Skin epidermis (tissue), 12 donors: ENCODE measurements at regions not wholly inside any gene's neighbourhood (a gene's known extent, or its start where the extent isn't known, plus 50 kb on each side); places are given as distances from the start of the nearest gene placed in this dataset.
"Not testable (repeated sequence)": the region's sequence is repeated elsewhere in the genome, so short reads cannot be mapped to it uniquely, and the experiment has no call there.

Source experiments
- H3K27ac ChIP-seq, 21 experiments: fragments of 200-600 bp; sonication (generic) in 11 of 21; one replicate each; pipeline ENCODE4 v1.5.0; 2020; ENCODE audit warnings: mild to moderate bottlenecking in 3 of 21, inconsistent platforms in 2 of 21, moderate library complexity in 2 of 21
- H3K4me3 ChIP-seq, 7 experiments: fragments of 200-600 bp; sonication (generic) in 2 of 7; one replicate each; pipeline ENCODE4 v1.5.0; 2020; ENCODE audit warnings: inconsistent platforms in 2 of 7, mild to moderate bottlenecking in 2 of 7, moderate library complexity in 1 of 7

DNA sequence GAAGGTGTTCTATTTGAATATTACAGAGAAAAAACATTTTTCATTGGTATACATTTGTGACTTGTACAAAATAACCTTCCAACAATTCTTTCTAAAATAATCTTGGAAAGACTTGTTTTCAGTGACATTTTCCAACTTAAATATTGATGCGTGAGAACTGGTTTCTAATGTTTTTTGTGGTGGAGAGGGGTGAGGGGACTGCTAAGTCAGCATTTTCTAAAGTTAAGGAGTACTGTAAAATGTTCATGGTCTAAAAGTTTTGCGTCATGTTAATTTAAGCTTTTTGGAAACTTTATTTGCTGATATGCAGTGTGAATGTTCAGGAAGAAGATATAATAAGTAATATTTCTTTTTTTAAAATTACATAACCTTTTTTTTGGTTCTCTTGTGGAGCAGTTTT lies 229.3 kb downstream of the MAGEB5 start:
- no peak overlapping the region for H3K4me3 ChIP-seq
- H3K27ac ChIP-seq, result no peak overlapping the region

DNA sequence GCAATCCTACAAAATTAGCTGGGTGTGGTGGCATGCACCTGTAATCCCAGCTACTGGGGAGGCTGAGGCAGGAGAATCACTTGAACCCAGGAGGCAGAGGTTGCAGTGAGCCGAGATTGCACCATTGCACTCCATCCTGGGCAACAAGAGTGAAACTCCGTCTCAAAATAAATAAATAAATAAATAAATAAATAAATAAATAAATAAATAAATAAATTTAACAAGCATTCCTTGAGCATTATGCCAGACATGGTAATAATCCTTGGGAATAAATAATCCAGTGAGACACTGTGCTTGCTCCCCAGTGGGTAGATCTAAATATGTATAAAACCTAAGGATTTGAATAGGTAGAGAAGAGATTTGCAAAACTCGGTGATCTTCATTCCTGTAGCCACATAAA lies 228.4 kb downstream of the MAGEB5 start:
- H3K4me3 ChIP-seq, H3K27ac ChIP-seq: not testable (repeated sequence)

DNA sequence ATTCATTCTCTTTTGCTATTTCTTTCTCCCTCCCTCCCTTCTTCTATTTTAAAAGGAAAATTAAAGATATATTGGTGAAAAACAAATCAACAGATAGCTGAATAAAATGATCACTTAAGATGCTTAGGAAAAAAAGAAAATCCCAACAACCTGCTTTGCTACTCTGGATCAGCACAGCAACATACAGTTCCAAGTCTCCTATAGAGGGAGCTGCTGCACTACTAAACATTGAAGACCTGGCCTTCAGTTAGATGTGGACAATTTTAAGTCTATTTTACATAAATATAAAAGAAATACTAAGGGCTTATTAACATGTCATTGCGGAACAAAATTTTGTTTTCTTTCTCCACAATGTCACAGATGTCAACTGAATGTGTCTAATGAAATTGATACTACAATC lies 226.4 kb downstream of the MAGEB5 start:
- Histone ChIP-seq H3K4me3 (no peak overlapping the region), H3K27ac (no peak overlapping the region)

DNA sequence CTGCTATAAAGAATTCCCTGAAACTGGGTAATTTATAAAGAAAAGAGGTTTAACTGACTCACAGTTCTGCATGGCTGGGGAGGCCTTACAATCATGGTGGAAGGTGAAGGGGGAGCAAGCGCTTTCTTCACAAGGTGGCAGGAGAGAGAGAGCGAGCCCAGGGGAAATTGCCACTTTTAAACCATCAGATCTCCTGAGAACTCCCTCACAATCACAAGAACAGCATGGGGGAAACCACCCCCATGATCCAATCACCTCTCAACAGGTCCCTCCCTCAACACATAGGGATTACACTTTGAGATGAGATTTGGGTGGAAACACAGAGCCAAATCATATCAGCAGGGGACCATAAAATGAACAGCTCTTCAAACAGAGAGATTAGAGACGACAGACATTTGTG lies 198.6 kb downstream of the MAGEB5 start:
- H3K27ac ChIP-seq, result no peak overlapping the region
- H3K4me3 ChIP-seq, result no peak overlapping the region

DNA sequence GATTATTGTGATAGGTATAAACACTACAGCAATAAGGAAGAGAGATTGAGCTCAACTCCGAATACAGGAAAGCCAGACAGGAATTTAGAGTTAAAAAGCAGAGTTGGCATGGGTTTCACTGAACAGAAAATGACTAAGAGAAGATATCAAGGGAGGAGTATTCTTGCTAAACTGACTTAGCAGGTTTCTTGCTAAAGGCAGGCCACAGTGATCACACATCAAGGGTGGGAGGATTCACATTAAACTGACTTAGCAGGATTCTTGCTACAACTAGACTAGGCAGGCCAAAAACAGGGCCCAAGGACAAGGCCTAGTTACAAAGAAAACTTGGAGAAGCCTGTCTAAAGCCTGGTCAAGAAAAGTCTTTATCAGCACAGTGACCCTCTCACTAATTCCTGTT lies 195.1 kb downstream of the MAGEB5 start:
- H3K27ac ChIP-seq, result peak overlapping the region in 1 of 21 experiments; percentile 3

DNA sequence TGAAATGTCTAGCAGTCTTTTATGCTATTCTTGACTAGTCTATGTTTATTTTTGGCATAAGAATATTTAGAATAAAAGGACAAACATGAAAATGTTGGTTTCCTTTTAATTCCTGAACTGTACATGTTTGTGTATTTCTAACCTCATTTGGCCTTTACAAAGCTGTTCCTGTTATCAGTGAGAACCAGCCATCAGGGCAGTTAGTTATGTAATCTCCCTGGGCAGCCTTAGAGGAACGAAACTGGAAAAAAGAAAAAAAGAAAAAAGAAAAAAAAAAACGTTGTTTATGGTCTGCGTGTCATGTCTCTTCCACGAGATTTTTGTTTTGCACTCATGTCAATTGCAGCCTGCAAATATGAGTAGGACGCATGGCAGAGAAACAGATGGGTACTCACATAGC lies 193.7 kb downstream of the MAGEB5 start:
- Histone ChIP-seq H3K4me3 (no peak overlapping the region), H3K27ac (no peak overlapping the region)

More for the DNA sequence above, 195.1 kb downstream of the MAGEB5 start:
- H3K4me3 ChIP-seq, result no peak overlapping the region

DNA sequence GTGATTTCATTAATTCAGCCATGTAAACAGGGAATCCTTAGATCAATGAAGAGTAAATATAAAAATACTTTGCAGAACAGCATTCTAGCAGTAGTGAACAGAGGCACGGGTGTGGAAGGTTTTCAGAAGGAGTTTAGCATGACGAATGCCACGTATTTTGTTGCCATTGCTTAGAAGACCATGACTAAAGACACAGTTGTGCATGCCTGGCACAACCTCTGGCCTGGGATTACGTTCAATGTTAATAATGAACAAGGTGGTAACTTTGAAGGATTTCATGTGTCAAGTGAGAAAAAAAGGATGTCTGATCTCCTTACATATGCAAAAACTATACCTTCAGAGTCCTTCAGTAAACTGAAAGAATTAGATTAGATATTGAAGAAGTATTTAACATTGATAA lies 171.9 kb downstream of the MAGEB5 start:
- Histone ChIP-seq H3K4me3 (no peak overlapping the region), H3K27ac (no peak overlapping the region)

DNA sequence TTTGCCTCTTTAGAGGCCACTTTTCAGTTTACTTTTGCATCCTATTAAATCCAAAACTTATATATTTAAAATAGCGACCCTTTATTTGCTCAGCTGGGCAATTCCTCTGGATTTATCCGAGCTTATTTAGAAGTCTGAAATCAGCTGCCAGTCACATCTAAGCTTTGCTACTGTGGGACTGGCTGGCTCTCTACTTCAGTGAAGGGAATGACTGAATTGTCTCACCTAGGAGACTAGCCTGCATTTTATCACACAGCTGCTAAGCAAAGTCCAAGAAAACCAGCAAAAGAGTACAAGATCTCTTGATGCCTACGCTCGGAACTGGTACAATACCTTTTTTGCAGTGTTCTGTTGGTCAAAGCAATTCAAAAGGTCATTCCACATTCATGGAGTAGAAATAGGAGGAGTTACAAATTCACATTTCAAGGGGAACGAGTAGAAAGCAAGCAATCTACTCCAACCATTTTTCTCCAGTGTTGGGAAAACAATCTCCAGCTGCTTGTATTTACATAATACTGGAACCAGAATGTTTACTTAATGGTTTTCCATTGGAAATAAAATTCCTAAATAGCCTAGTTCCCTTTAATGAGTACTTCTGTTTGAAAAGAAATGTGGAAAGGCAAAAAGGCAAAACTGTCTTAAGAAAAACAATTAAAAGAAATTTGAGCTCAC lies 160.2 kb downstream of the MAGEB5 start:
- Histone ChIP-seq H3K4me3 (no peak overlapping the region), H3K27ac (no peak overlapping the region)

DNA sequence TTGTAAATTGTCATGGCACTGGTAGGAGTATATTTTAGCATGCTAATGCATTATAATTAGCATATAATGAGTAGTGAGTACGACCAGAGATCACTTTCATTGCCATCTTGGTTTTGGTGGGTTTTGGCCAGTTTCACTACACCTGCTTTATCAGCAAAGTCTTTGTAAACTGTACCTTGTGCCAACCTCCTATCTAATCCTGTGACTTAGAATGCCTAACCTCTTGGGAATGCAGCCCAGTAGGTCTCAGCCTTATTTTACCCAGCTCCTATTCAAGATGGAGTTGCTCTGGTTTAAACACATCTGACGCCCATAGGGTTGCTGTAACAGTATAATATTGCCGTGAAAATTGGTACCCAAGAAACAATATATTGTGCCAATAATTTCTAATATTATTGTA lies 159.4 kb downstream of the MAGEB5 start:
- no peak overlapping the region for H3K27ac ChIP-seq

DNA sequence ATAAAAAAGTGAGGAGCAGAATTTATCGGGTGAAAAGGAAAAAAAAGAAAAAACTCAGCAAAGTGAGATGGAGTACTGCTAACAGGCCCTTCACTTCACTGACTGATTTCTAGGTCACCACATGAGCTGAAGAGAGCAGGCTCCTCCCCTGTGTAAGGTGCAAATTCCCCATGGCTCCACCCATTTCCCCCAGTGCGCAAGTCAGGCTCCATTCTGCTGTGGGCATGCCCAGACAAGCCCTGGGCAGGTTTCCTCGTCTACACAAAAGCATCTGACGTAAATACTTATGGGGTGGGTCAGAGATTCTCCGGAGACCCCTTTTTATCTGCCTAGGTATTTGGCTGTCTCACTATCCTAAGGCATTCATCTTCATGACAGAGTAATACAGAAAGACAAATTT lies 157.9 kb downstream of the MAGEB5 start:
- H3K4me3 ChIP-seq, result no peak overlapping the region
- H3K27ac ChIP-seq, result no peak overlapping the region

More for the DNA sequence above, 159.4 kb downstream of the MAGEB5 start:
- no peak overlapping the region for H3K4me3 ChIP-seq

DNA sequence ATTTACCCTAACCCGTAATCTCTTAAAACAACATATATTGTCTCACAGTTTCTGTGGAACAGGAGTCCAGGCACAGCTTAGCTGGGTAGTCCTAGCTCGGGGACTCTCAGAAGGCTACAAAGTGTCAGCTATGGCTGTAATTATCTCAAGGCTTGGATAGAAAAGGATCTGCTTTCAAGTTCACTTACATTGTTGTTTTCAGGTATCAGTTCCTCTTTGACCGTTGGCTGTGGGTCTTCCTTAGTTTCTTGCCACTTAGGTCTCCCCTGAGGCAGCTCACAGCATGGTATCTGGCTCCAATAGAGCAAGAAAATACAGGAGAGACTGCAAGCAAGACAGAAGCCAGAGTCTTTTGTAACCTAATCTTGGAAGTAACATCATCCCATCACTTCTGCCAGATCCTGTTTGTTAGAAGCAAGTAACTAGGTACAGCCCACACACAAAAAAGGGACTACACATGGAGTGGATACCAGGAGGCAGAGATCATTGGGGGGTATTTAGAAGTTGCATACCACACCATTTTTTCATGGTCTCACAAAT lies 137.0 kb downstream of the MAGEB5 start:
- Histone ChIP-seq H3K27ac (no peak overlapping the region), H3K4me3 (no peak overlapping the region)

DNA sequence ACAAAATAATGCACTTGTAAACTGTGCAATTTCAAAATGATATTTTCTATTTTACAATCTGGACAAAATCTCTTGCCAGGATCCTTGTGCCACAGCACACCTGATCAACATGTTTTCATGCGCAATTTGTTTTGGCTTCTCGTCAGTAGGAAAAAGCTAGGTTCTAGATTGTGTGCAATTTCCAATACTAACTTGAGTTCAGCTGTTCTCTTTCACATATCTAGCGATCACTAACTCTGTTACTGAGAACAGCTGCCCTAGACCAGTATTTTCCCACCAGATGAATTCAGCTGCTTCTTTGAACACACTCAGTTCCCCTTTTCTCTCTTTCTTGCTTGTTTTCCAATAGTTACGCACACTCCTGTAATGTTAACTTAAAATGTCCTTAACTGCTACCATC lies 131.2 kb downstream of the MAGEB5 start:
- no peak overlapping the region for H3K4me3 ChIP-seq

DNA sequence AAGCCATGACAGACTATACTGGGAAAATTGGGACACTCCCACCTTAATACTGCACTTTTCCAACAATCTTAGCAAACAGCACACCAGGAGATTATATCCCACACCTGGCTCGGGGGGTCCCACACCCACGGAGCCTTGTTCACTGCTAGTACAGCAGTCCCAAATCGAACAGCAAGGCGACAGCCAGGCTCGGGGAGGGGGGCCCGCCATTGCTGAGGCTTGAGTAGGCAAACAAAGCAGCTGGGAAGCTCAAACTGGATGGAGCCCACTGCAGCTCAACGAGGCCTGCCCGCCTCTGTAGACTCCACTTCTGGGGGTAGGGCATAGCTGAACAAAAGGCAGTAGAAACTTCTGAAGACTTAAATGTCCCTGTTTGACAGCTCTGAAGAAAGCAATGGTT lies 118.3 kb downstream of the MAGEB5 start:
- H3K4me3 ChIP-seq, result no peak overlapping the region

More for the DNA sequence above, 131.2 kb downstream of the MAGEB5 start:
- H3K27ac ChIP-seq, result no peak overlapping the region

DNA sequence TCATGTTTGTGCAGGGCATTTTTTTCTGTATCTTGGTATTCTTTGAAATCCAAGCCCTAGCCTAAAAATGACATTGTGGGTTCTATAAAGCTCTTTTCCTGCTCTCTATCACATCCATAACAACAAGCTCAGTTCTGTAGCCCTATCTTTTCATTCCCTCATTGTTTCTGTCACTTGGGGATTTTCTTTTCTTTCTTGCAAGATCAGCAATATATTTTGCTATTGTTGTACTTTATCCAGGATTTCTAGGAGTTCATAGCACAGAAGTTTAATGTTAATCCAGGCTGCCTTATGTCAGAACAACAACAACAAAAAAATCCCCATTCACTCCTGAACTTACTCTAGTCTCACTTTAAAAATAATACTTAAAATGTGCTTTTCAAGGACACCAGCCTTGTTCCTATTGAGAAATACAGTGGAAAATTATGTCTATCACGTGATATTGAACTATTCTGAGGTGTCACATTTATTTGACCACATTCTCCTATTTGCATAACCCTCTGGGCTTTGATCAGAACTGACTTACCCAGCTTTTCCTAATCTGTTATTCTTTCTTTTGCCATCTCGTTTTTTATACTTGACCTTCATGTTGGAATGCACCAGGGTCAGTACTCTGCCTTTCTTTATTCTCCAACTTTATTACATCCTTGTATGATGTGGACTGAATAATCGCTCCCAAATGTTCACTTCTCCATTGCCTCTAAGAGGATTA lies 112.8 kb downstream of the MAGEB5 start:
- Histone ChIP-seq H3K4me3 (no peak overlapping the region), H3K27ac (no peak overlapping the region)

More for the DNA sequence above, 118.3 kb downstream of the MAGEB5 start:
- H3K27ac ChIP-seq, result no peak overlapping the region

DNA sequence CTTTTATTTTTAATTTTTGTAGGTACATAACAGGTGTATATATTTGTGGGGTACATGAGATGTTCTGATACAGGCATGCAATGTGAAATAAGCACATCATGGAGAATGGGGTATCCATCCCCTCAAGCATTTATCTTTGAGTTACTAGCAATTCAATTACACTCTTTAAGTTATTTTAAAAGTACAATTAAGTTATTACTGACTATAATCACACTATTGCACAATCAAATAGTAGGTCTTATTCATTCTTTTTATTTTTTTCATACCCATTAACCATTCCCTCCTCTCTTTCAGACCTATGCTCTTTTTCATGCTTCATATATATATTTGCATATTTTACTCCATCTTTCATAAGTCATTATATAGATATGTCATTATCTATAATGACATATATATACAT lies 93.3 kb downstream of the MAGEB5 start:
- Histone ChIP-seq H3K4me3 (no peak overlapping the region), H3K27ac (no peak overlapping the region)

DNA sequence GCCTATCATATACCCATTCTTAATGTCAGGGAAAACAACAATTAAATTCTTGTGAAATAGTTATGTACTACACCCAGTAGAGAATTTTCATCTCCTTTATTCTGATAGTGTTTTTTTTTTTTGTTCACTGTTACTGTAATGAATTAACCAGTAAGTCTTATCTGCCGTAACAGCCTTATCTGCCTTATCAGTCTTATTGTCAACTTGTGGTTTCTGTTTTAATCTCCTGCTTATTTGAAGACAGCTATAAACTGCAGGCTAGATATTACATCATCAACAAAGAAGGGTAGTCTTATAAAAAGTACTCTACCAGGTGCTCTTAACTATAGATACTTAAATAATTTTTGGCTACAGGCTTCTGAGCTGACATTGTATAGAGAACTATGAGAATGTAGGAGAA lies 79.5 kb downstream of the MAGEB5 start:
- Histone ChIP-seq H3K27ac (no peak overlapping the region), H3K4me3 (no peak overlapping the region)

DNA sequence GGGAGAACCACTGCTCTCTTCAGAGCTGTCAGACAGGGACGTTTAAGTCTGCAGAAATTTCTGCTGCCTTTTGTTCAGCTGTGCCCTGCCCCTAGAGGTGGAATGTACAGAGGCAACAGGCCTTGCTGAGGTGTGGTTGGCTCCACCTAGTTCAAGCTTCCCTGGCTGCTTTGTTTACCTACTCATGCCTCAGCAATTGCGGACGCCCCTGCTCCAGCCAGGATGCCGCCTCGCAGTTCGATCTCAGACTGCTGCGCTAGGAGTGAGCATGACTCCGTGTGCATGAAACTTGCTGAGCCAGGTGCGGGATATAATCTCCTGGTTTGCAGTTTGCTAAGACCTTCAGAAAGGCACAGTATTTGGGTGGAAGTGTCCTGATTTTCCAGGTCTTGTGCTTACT lies 70.9 kb downstream of the MAGEB5 start:
- Histone ChIP-seq H3K27ac (no peak overlapping the region), H3K4me3 (no peak overlapping the region)
